ENCODE measurements at regions not wholly inside any gene's neighbourhood (a gene's known extent, or its start where the extent isn't known, plus 50 kb on each side); places are given as distances from the start of the nearest gene placed in this dataset.
A peak's percentile ranks its signal among the peaks of the same experiment; 100 is the strongest.
"Not testable (repeated sequence)": the region's sequence is repeated elsewhere in the genome, so short reads cannot be mapped to it uniquely, and the experiment has no call there.

DNA sequence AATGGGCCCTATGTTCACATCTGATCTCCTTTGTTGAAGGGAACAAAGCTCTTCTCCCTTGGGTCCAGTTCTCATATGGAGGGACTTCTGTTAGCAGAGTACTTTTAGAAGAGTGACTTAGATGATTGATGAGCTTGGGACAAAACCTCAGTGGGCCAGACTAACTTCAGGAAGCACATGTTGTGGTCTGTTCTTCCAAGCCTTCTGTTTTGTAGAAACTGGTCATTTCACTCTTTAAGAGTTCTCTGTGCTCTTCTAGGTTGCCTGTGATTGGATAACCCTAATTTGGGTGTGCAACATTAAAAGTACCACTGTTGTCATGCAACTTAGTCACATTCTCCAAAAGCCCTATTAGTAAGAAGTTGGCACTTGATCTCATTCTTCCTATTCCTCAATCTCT, 183.5 kb upstream of the ACO1 start:
- DNase-seq (ENCODE audit: low spot score) = no peak

- DNase-seq (ENCODE audit: low spot score) = not testable (repeated sequence)
Observed at GRCh38 chr9:32209164-32209563, 175.3 kb upstream of the ACO1 start.

DNA sequence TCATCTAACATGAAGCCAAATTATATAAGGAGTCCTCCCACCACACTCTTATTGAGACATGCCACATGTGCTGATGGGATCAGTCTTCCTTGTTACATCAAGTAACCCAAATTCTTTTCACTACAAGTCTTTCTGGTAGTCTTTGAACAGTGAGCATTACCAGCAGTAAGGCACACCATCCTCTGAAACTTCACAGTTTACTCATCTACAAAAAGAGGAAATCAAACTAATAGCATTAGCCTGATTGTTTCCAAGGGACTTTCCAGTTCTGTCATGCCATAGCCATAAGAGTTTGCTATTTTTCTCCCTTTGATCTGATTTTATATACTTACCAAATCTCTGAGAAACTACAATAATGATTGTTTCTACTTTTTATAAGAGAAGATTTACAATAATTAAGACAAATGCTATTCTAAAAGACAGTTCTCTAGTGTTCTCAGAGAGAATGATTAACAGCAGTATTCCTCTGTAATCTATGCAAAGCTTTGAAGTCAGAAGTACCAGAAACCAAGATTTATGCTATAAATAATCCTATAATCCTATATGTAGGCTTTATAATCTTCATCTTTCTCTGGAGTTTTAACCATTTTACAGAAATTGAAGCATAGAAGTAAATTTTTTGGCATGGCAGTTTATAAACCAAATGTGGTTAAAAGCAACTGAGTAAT, 166.2 kb upstream of the ACO1 start:
- DNase-seq (ENCODE audit: low spot score) = no peak

DNA sequence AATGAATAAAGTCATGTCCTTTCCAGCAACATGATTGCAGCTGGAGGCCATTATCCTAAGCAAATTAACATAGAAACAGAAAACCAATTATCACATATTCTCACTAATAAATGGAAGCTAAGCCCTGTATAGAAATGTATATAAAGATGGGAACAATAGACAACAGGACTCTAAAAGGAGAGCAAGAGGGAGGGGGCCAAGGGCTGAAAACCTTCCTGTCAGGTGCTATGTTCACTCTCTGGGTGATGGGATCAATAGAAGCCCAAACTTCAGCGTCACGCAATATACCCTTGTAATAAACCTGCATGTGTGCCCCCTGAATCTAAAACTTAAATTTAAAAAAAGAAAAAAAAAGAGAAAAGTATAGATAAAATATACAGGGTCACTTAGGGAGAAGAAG, 163.7 kb upstream of the ACO1 start:
- DNase-seq (ENCODE audit: low spot score) = no peak

DNA sequence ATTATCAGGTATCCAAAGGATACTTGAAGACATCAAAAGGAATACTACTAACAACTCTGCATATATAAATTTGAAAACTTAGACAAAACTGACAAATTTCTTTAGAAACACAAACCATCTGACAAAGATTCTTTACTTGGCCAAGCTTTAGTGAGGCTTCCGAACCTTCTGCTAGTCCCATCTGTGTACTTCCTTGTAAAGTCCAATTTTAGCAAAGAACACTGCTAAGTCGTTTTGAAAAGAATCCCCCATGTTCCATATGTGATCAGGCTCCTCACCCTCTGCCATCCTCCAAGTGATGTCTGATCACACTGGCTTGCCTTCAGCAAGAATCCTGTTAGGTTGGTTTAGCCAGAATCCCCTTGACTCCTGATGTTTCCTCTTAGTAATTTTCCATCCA, 150.0 kb upstream of the ACO1 start:
- DNase-seq (ENCODE audit: low spot score) = no peak

DNA sequence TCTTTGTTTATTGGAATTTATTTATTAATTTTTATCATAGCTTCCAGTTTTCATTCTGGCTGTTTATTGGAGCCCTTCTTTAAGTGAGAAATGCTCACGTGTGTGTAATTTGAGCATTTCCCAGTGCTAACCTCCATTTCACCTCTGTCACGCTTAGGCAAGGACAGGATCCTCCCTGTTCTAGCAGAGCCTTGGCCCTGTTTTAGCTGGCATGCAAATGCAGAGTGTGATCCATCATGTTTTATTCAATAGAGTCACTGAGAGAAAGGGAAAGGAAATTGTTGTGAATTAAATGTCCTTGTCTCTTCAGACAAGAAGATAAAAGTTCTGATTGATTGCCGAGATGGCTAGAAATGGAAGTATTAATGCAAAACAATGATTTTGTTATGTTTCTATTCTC, 137.3 kb upstream of the ACO1 start:
- no peak for DNase-seq (ENCODE audit: low spot score)

DNA sequence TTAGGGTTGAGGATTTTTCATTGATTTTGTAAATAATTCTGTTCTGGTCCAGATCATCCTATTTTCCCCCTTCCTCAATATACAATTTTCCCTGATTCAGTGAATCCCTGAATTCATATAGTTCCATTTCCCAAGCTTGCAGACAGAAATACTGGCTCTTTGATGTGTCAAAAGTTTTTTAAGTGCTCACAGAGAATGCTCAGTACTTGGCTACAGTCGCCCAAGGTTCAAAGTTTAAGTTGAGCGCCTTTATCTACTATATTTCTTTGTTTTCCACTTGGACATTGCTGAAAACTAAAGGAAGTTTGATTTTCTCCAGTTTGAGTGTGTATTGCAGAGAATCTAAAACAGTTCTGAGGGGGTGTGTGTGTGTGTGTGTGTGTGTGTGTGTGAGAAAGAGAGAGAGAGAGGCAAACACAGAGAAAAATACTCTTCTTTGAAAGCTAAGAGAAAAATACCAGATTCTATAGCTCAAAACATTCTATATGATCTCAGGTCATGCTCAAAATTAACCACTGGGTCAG, 136.2 kb upstream of the ACO1 start:
- no peak for DNase-seq (ENCODE audit: low spot score)

DNA sequence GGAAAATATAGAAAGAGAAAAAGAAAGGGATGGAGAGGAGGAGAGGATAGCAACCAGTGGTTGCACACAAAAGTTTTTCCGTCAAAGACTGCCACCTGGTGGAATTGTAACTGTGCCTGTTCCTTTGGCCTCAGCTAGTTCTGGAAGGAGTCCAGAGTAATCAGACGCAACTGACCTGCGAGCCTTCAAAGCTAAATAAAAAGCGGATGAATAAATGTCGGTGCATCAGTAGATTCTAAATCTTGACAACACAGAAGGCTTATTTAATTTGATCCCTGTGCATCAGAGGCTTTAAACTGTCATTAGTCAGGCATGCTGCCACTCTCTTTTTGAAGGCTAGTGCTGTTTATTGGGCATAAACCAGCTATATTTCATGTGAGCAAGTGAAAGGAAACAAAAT, 132.9 kb upstream of the ACO1 start:
- peak; percentile 31 for DNase-seq (ENCODE audit: low spot score)

DNA sequence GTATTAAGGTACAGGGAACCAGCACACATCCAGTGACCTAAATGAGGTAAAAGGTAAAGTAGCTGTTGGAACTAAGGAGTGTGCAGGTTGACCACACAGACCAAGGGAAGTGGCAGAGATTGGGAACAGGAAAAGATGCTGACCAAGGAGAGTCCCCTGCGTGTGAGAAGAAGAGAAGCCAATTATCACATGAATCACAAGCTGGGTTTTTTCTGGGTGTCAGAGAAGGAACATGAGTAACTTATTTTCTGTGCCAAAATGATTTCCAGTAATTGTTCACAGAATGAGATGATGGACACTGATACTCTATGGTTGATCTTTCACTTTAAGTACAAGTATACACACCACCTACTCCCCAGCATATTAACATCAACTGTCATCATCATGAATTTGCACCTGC, 130.7 kb upstream of the ACO1 start:
- DNase-seq (ENCODE audit: low spot score) = no peak

GRCh38 chr9:32255026-32255425, 129.4 kb upstream of the ACO1 start:
- no peak for DNase-seq (ENCODE audit: low spot score)

DNA sequence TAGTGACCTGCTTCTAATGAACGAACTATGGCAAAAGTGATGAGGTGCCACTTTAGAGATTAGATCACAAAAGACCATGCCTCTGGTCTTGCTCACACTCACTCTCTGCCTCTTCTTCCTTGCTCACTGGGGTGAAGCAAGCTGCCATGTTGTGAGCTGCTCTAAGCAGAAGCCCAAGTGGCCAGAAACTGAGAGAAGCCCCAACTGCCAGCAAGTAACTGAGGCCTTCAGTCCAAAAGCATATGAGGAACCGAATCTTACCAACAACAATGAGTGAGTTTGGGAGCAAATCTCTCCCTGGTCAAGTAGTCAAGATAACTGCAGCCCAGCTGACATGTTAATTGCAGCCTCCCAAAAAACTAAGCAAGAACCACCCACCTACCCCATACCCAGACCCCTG, 126.0 kb upstream of the ACO1 start:
- DNase-seq (ENCODE audit: low spot score) = no peak

- no peak for DNase-seq (ENCODE audit: low spot score)
Observed at GRCh38 chr9:32260151-32260862, 124.1 kb upstream of the ACO1 start.

DNA sequence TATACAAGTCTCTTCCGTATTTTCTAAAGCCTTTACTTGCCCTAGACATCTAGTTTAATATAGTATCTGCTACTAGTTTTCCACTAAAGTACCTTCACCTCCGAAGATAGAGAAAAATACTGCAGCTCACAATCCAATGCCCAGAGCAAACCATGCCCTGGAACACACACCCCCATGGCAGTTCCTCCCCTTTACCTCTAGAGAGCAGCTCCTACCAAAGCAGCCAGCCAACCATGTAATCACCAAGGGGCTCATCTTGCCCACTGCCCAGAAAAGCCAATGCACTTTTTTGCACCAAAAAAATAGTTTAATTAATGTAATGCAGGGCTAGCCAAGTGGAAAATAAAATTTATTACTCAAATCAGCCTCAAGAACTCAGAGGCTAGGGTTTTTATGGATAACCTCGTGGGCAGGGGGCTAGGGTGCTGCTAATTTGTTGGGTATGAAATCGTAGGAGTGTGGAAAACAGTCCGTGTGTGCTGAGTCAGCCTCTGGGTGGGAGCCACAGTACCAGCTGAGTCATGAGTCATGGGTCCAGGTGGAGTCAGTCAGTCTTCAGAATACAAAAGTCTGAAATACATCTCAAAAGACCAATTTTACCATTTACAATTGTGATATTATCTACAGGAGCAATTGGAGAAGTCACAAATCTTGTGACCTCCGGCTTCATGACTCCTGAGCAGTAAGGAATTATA, 120.1 kb upstream of the ACO1 start:
- DNase-seq (ENCODE audit: low spot score) = no peak

DNA sequence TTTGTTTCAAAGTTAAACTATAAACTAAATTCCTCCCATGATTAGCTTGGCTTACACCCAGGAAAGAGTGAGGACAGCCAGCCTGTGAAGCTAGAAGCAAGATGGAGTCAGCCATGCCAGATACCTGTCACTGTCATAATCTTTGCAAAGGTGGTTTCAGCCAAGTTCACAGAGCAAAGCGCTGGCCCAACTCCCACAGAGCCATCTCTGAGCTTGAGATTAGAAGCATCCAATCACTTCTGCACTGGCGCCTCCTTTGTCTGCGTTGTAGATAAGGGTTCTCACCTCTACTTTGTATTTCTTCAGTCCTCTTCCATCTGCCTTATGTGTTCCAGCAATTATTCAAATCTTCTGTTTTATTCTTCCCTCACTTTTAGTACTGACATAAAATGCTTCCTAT, 119.4 kb upstream of the ACO1 start:
- no peak for DNase-seq (ENCODE audit: low spot score)

DNA sequence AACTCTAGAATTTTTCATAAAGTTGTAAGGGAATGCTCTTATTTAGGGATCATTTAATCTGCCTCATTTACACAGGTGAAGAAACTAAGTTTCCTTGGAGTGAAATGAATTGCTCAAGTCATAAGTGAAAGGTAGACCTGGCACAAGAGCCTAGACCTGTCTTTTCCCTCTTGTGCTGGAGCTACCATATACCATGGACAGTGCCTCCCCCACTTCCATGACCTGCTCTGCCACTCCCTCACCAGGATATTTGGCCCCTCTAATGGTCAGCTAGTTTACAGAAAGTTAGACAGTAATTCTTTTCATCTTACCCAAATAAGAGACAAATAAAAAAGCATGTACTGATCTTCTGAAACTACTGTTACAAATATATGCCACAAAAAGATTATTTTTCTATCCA, 105.5 kb upstream of the ACO1 start:
- no peak for DNase-seq (ENCODE audit: low spot score)

- DNase-seq (ENCODE audit: low spot score) = no peak
Observed at GRCh38 chr9:32289756-32290155, 94.7 kb upstream of the ACO1 start.

DNA sequence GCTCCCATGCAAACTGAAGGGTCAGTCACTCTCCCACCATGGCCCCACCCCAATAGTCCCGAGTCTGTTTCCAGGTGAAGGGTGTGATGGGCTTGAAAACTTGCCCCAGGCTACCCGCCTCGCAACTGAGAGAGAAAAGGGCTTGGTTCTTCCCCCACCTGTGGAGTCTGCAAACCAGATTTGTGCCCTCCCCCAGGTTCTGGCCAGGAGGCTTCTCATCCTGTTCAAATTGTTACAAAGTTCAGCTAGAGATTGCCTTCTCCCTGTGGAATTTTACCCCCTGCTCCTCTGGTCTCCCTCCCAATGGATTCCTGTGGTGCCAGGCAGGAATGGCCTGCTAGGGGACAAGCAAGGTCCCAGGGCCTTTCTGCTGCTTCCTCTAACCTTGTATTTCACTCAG, 93.1 kb upstream of the ACO1 start:
- no peak for DNase-seq (ENCODE audit: low spot score)

DNA sequence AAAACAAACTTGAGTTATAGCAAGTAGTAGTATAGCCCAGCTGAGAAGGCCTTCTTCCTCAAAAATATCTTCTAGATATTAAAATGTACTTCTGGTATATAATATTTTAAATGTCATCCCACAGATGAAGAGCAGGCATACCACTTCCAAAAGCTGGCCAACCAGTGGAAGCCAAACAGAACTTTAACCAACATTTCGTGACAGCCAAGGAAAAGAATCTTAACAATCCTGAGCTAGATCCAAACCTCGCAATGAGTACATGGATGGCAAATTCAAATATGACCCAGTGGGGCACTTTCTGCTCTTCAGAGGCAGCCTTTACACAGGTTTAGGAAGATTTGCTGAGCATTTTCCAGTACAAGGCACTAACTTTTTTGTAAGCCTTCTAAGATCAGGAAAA, 91.8 kb upstream of the ACO1 start:
- no peak for DNase-seq (ENCODE audit: low spot score)

DNA sequence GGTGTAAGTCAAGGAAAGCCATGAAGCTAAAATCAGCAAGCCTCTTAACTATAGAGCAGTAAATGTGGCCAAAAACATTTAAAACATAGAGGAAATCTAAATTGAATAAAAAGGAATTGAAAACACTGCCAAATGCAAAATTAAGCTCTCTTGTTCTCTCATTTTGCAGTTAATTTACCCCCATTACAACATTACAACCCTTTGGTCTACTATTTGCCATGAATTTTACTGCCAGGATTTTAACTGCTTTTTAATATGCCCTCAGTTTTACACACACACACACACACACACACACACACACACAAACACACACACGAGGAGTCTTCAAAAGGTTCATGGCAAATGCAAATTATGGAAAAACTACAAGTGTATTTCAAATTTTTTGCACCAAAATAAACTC, 91.4 kb upstream of the ACO1 start:
- DNase-seq (ENCODE audit: low spot score) = no peak

DNA sequence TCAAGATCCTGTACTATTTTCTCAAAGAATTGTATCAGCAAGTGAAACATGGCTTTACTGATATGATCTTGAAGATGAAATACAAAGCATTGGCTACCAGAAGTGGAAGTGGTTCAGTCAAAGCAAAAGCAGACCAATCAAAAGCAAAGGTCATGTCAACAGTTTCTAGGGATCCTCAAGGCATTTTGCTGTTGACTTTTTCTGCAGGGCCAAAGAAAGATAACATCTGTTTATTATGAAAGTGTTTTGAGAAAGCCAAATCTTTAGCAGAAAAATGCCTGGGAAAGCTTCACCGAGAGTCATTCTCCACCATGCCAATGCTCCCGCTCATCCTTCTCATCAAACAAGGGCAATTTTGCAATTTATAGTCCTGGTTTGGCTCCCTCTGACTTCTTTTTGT, 90.3 kb upstream of the ACO1 start:
- no peak for DNase-seq (ENCODE audit: low spot score)

DNA sequence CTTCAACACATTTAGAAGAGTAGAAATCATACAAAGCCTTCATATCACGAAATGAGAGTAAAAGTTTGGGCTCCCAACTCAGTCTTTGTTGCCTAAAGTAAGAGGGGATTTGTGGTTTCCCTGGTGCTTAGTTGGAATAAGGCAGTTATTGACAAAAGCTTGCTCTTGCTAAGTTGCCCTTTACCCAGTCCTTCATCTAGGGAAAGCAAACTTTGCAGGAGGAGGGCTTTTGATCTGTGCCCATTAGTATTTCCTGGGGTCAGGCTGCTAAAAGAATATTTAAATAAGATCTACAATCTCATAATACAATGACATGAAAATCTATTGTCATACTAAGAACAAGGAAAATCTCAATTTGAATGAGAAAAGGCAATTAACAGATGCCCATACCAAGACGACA, 84.1 kb upstream of the ACO1 start:
- DNase-seq (ENCODE audit: low spot score) = no peak

GRCh38 chr9:32304495-32304894, 79.9 kb upstream of the ACO1 start:
- DNase-seq (ENCODE audit: low spot score) = no peak

DNA sequence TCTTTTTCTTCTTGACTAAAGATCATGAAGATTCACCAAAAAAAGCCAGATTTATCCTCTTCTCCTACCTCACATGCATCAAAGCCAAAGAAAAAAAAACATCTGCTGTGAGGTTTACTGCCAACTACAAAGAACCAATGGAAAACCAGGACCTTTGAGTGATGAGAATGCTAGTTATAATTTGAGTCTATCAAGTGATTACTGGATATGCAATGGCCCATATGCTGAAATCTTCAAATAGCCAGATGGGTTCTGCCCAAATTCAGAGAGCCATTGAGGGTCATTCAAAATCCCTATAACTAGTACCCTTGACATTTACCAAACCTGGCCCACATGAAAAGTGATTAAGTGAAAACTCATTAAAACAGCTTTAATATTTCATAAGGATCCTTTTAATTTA, 78.4 kb upstream of the ACO1 start:
- no peak for DNase-seq (ENCODE audit: low spot score)

Data from HuH-7.5 (cell line).